ENCODE measurements at regions not wholly inside any gene's neighbourhood (a gene's known extent, or its start where the extent isn't known, plus 50 kb on each side); places are given as distances from the start of the nearest gene placed in this dataset.

GRCh38 chr2:84249140-84249539 is 209.9 kb downstream of the SUCLG1 start:
- Histone ChIP-seq H3K4me2 (ENCODE audit: low read length) (no peak overlapping the region), H3K4me3 (ENCODE audit: low read length) (no peak overlapping the region), H3K27me3 (ENCODE audit: control insufficient read depth, low read length) (no peaks in the 10 kb centered on the region), H3K9me3 (ENCODE audit: control insufficient read depth, insufficient read depth, low read length) (no peaks in the 10 kb centered on the region), H3F3A (ENCODE audit: control insufficient read depth, insufficient read depth) (no peaks in the 10 kb centered on the region), H3K36me3 (ENCODE audit: control insufficient read depth, low read length) (no peaks in the 10 kb centered on the region), H3K79me2 (ENCODE audit: control insufficient read depth, low read length) (no peaks in the 10 kb centered on the region), H3K9me2 (replicated peaks; ENCODE audit: control insufficient read depth, low read length) (no peaks in the 10 kb centered on the region), H3K4me1 (ENCODE audit: control insufficient read depth, low read length) (no peaks in the 10 kb centered on the region), H3K27ac (ENCODE audit: low read depth, low read length) (no peak overlapping the region), H4K20me1 (ENCODE audit: control insufficient read depth, insufficient read depth, low read depth, low read length) (no peaks in the 10 kb centered on the region)
- TF ChIP-seq EZH2phosphoT487 (IDR thresholded peaks at IDR 0.05; ENCODE audit: borderline replicate concordance, low read length): no peak
- TF ChIP-seq, protein P1, sequence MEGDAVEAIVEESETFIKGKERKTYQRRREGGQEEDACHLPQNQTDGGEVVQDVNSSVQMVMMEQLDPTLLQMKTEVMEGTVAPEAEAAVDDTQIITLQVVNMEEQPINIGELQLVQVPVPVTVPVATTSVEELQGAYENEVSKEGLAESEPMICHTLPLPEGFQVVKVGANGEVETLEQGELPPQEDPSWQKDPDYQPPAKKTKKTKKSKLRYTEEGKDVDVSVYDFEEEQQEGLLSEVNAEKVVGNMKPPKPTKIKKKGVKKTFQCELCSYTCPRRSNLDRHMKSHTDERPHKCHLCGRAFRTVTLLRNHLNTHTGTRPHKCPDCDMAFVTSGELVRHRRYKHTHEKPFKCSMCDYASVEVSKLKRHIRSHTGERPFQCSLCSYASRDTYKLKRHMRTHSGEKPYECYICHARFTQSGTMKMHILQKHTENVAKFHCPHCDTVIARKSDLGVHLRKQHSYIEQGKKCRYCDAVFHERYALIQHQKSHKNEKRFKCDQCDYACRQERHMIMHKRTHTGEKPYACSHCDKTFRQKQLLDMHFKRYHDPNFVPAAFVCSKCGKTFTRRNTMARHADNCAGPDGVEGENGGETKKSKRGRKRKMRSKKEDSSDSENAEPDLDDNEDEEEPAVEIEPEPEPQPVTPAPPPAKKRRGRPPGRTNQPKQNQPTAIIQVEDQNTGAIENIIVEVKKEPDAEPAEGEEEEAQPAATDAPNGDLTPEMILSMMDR (IDR thresholded peaks at IDR 0.05; ENCODE audit: low read depth, low read length, poor library complexity, severe bottlenecking): no peak

GRCh38 chr2:84247532-84247931 is 211.5 kb downstream of the SUCLG1 start:
- Histone ChIP-seq H3K4me2 (ENCODE audit: low read length) (no peak overlapping the region), H3K4me3 (ENCODE audit: low read length) (no peak overlapping the region), H3K9me3 (ENCODE audit: control insufficient read depth, insufficient read depth, low read length) (no peaks in the 10 kb centered on the region), H4K20me1 (ENCODE audit: control insufficient read depth, insufficient read depth, low read depth, low read length) (no peaks in the 10 kb centered on the region), H3K9me2 (replicated peaks; ENCODE audit: control insufficient read depth, low read length) (no peaks in the 10 kb centered on the region), H3K36me3 (ENCODE audit: control insufficient read depth, low read length) (no peaks in the 10 kb centered on the region), H3K4me1 (ENCODE audit: control insufficient read depth, low read length) (no peaks in the 10 kb centered on the region), H3K27me3 (ENCODE audit: control insufficient read depth, low read length) (no peaks in the 10 kb centered on the region), H3K27ac (ENCODE audit: low read depth, low read length) (no peak overlapping the region), H3F3A (ENCODE audit: control insufficient read depth, insufficient read depth) (no peaks in the 10 kb centered on the region), H3K79me2 (ENCODE audit: control insufficient read depth, low read length) (no peaks in the 10 kb centered on the region)
- no peak for TF ChIP-seq EZH2phosphoT487 (IDR thresholded peaks at IDR 0.05; ENCODE audit: borderline replicate concordance, low read length)
- TF ChIP-seq, protein P1 (IDR thresholded peaks at IDR 0.05; ENCODE audit: low read depth, low read length, poor library complexity, severe bottlenecking): no peak

DNA sequence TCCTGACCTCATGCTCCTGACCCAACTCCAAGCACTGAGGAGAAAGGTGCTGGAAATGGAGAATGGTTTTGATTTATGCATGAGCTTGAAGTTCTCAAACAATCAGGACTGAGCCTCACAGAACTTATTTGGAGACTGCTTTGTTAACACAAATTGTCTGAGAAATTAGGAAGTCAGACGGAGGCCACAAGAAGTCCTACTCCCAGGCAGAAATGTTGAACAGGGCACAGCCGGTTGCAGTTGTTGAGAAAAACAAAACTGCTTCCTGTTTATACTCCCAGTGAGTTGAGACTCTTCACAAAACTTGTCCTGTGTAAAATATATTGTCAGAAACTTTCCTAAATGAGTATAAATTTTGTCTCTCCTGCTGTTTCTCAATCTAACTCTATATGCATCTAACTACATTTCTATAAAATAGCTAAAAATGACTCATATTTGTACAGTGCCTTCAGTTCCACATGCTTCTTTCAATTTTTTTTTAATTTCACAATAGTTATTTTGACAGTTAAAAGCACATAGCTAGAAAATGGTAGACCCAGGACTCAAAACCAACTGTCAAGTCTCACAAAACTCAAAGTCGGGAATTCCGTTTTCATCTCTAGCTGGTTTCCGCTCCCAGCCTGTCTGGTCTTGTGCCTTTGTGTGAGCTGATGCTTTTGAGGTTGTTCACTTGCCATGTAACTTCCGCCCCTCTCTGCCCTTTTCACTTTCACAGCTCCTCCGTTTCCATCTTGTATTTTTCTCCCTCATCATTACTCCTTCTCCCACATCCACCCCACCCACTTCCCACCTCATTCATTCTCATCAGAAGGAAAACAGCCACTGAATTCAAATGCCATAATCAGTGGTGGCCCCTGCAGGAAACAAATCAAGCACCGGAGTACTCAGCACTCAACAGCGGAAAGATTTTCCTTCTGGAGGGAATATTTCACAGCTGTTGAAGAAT is 215.0 kb downstream of the SUCLG1 start:
- Histone ChIP-seq H3K27ac (ENCODE audit: low read depth, low read length) (no peak overlapping the region), H3K4me3 (ENCODE audit: low read length) (no peak overlapping the region), H3K79me2 (ENCODE audit: control insufficient read depth, low read length) (no peaks in the 10 kb centered on the region), H3K4me1 (ENCODE audit: control insufficient read depth, low read length) (no peaks in the 10 kb centered on the region), H4K20me1 (ENCODE audit: control insufficient read depth, insufficient read depth, low read depth, low read length) (no peaks in the 10 kb centered on the region), H3K9me3 (ENCODE audit: control insufficient read depth, insufficient read depth, low read length) (no peaks in the 10 kb centered on the region), H3K27me3 (ENCODE audit: control insufficient read depth, low read length) (no peaks in the 10 kb centered on the region), H3K9me2 (replicated peaks; ENCODE audit: control insufficient read depth, low read length) (no peaks in the 10 kb centered on the region), H3K36me3 (ENCODE audit: control insufficient read depth, low read length) (no peaks in the 10 kb centered on the region), H3F3A (ENCODE audit: control insufficient read depth, insufficient read depth) (no peaks in the 10 kb centered on the region), H3K4me2 (ENCODE audit: low read length) (no peak overlapping the region)
- TF ChIP-seq, protein P1 (IDR thresholded peaks at IDR 0.05; ENCODE audit: low read depth, low read length, poor library complexity, severe bottlenecking): no peak
- TF ChIP-seq EZH2phosphoT487 (IDR thresholded peaks at IDR 0.05; ENCODE audit: borderline replicate concordance, low read length): no peak

Measured in DOHH2 (cell line).